GM04503 (cell line): ENCODE measurements at regions not wholly inside any gene's neighbourhood (a gene's known extent, or its start where the extent isn't known, plus 50 kb on each side); places are given as distances from the start of the nearest gene placed in this dataset.
A peak's percentile ranks its signal among the peaks of the same experiment; 100 is the strongest.

Experiments used
- DNase-seq: peaks from one replicate; pipeline ENCODE4 v3.0.0-alpha.2; 2012; ENCODE audit warnings: low read depth

GRCh38 chr2:12168791-12169388 lies 422.5 kb downstream of the LPIN1 start:
- peak; percentile 91 for DNase-seq

- DNase-seq, result peak; percentile 91
Measured at GRCh38 chr2:12169721-12170120, 423.3 kb downstream of the LPIN1 start.

- DNase-seq, result no peak
Measured at GRCh38 chr2:12170121-12170520, 423.7 kb downstream of the LPIN1 start.

DNA sequence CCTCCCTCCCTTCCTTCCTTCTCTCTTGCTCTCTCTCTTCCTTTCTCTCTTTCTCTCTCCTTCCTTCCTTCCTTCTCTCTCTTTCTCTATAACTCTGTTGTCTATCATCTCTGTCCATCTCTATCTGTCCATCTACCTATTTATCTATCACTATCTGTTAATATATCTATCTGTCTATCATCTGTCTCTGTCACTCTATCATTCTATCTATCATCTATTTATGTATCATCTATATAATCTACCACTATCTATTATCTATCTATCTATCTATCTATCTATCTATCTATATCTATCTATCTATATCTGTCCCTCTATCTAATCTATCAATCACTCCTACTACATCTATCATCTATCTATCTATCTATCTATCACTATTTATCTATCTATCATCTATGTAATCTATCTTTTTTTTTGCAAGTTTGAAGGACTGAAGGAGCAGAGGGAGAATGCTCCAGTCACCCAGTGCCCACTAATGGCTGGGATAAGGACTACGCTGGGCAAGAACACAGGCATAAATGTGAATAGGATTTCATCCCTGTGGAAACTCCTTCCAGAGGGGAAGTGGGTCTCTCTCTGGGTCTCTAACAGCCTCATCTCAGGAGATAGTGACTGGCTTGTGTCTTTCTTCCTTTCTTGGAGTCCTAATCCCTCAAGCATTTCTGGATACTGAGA lies 427.0 kb downstream of the LPIN1 start:
- DNase-seq, result no peak

DNA sequence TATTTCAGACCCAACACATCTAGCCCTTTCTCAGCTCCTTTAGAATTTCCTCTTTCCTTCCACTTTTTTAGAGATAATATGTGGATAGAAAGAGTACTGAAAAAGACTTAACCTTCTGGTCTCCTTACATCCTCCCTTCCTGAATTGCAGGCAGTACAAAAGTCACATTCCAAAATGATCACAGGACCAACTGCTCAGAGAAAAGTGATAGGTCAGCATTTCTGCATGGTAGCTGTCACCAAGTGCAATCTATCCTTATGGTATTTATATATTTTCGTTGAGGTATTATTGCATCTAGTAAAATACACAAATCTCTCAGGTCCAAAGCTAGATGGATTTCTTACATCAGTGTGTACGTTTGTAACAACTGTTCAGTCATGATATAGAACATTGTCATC lies 427.5 kb downstream of the LPIN1 start:
- no peak for DNase-seq

DNA sequence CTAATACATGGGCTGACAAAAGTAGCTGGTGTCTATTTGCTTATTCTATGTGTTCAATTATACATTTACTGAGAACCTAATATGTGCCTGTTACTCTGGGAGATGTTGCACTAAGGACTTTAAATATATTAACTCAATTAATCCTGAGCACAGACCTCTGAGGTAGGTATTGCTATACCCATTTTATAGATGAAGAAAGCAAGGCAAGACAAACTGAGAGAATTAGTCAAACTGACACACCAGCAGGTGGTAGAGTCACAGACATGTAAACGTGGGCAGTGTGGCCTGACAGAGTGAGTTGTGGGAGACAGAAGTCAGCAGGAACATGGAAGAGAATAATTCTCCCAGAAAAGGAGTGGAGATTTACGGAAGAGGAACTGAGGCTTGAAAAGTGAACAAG lies 428.9 kb downstream of the LPIN1 start:
- DNase-seq, result no peak

GRCh38 chr2:12176623-12177454 lies 430.4 kb downstream of the LPIN1 start:
- DNase-seq, result peak; percentile 49

- peak; percentile 33 for DNase-seq
Measured at GRCh38 chr2:12177455-12178288, 431.2 kb downstream of the LPIN1 start.

- DNase-seq, result no peak
Measured at GRCh38 chr2:12178289-12179080, 432.1 kb downstream of the LPIN1 start.

DNA sequence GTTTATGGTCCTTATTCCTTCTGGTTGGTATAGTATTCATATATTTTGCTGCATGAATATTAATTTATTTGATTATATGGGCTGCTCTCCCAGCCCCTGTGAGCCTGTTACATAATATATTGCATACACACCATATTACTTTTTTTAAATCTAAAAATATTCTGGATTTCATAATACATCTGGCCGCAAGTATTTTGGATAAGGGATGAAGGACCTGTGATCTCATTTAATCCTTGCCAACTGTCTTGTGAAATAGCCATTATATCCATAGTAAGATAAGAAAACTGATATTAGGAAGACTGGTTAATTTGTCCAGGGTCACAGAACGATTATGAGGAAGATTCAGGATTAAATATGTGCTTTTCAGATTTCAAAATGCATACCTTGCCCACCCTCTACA lies 433.6 kb downstream of the LPIN1 start:
- no peak for DNase-seq

DNA sequence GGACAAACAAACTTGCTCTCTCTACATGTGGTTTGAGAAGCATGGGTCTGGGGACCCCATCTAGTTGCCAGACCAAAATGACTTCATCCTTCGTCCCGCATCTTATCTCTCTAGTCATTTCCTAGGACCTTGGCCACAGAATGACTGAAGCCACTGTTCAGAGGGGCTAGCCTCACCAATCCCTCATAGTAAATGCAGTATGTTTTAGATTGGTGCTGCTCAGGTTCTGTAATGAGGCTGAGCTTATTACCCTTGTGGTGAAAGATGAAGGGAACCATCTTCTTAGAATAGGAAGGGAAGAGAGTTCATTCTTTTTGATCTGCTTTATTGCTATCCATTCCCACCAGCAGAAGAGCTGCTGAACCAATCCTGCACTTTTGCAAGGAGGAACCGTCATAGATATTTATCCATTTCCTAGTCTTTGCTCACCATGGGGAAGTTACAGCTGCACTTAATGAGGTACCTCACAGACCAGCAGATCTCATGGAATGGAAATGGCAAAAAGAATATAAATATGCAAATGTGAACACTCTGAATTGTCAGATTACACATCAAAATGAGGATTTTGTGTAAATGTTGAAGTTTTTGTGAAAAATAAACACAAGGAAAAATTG lies 436.7 kb downstream of the LPIN1 start:
- DNase-seq, result no peak

- DNase-seq, result no peak
Measured at GRCh38 chr2:12192762-12193161, 446.3 kb downstream of the LPIN1 start.

GRCh38 chr2:12194968-12195367 lies 448.5 kb downstream of the LPIN1 start:
- no peak for DNase-seq

- no peak for DNase-seq
Measured at GRCh38 chr2:12196495-12196894, 450.1 kb downstream of the LPIN1 start.

- no peak for DNase-seq
Measured at GRCh38 chr2:12197133-12197532, 450.7 kb downstream of the LPIN1 start.

- DNase-seq, result no peak
Measured at GRCh38 chr2:12199491-12200211, 453.2 kb downstream of the LPIN1 start.

GRCh38 chr2:12201369-12201768 lies 454.9 kb downstream of the LPIN1 start:
- no peak for DNase-seq

- no peak for DNase-seq
Measured at GRCh38 chr2:12202313-12203075, 456.1 kb downstream of the LPIN1 start.

GRCh38 chr2:12203528-12203927 lies 457.1 kb downstream of the LPIN1 start:
- no peak for DNase-seq

DNA sequence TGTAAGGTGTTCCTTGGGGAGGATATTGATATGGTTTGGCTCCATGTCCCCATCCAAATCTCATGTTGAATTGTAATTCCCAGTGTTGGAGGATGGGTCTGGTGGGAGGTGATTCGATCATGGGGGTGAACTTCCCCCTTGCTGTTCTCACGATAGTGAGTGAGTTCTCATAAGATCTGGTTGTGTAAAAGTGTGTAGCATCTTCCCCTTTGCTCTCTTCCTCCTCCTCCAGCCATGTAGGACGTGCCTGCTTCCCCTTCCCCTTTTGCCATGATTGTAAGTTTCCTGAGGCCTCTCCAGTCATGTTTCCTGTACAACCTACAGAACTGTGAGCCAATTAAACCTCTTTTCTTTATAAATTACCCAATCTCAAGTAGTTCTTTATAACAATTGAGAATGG lies 458.7 kb downstream of the LPIN1 start:
- DNase-seq, result no peak
